Stimulated activated CD4-positive, alpha-beta T cell treated with anti-CD3 and anti-CD28 coated beads, TNF-alpha, amount 100 ng/mL, for 24 hours (primary cell): ENCODE measurements at regions not wholly inside any gene's neighbourhood (a gene's known extent, or its start where the extent isn't known, plus 50 kb on each side); places are given as distances from the start of the nearest gene placed in this dataset.

ENCODE experiments used
- DNase-seq, 3 experiments: peaks; one replicate each; pipeline ENCODE4 v3.0.0-alpha.2; 2020; ENCODE audit warnings: low read depth in 3 of 3

GRCh38 chr21:34192646-34193285 lies 119.4 kb downstream of the MRPS6 start:
- DNase-seq, result no peak

GRCh38 chr21:34195335-34195734 lies 122.0 kb downstream of the MRPS6 start:
- DNase-seq, result no peak

DNA sequence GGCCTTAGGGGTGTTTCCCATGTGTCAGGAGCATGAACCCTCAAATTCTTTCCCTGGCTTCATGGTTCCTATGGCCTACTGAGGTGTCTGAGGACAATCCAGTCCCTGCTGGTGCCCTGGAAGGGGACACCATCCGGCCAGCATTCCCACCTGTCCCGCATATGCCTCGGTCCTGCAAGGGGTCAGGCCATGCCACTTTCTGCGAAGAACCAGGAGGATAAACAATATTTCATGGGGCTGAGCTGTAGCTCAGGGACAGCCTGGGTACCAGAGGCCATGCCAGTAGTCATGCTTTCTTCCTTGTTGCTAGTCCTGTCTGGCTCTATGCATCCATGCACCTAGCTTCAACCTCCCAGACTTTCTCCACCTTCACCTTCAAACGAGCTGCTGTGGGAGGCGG lies 123.6 kb downstream of the MRPS6 start:
- DNase-seq, result no peak

DNA sequence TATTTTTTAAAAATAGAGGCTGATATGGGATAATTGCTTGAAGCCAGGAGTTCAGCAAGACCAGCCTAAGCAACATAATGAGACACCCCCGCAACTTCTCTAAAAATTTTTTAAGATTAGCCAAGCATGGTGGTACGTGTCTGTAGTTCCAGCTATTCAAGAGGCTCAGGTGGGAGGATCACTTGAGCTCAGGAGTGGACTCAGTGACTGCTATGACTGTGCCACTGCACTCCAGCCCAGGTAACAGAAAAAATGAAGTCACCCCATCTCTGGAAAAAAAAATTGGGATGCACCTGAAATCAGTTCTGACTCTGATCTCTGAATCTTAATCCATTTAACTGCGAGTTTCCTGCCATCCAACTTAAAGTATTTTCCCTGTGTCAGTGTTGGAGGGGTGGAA lies 124.2 kb downstream of the MRPS6 start:
- no peak for DNase-seq

DNA sequence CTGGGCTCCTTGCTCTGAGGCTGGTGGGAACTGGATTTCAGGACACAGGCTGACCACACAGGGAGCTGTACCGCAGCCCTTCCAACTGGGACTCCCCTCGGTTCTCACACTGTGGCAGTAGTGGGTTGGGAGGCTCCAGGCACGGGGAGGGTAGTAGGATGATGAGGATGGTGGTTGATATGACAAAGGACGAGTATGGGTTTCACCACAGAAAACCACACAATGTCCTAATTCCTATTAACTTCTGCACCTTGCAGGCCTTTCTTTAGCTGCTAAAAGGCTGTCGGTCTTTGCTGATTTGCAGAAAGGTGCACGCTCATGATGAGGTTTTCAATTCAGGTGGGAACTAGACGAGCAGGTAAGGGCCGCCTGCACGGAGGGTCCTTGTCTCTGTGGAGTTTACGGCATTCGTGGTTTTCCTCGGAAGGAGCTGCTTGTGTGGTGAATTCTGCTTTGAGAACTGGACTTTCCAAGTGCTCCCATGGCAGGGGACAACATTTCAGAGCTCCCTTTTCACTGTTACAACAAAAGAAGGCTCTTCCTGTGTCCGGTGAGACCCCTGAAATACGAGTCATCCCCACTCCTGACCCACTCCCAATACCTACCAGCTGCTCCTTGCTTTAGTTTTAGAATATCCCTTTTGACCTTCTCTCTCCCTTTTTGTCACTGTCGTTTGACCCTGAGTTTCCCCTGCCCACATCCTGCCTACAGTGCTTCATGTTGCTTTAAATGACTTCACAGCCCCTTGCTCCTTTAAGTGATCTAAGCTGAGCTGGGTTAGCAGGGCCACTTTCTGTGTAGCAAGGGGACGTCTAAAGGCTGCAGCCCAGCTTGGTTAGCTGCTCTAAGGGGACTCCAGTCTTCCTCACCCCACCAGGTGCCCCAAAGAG lies 125.1 kb downstream of the MRPS6 start:
- no peak for DNase-seq

- DNase-seq, result no peak
Measured at GRCh38 chr21:34199121-34199910, 125.9 kb downstream of the MRPS6 start.

DNA sequence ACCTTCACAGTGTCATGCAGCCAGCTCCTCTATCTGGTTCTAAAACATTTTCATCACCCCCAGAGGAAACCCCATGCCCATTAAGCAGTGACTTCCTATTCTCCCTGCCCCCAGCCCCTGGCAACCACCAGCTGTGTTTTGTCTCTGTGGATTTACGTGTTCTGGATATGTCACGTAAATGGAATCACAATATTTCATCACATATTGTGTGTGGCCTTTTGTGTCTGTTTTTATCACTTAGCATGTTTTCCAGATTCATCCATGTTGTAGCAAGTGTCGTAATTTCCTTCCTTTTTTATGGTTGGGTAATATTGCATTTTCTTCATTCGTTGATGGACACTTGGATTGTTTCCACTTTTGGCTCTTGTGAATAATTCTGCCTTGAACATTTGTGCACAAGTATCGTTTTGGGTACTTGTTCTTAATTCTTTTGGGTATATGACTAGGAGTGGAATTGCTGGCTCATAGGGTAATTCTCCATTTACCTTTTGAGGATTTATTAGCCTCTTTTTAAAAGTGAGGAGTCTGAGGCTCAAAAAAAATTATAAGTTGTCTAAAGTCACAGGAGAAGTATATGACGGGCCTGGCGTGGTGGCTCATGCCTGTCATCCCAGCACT lies 127.0 kb downstream of the MRPS6 start:
- no peak for DNase-seq

GRCh38 chr21:34201001-34201400 lies 127.6 kb downstream of the MRPS6 start:
- DNase-seq, result no peak

DNA sequence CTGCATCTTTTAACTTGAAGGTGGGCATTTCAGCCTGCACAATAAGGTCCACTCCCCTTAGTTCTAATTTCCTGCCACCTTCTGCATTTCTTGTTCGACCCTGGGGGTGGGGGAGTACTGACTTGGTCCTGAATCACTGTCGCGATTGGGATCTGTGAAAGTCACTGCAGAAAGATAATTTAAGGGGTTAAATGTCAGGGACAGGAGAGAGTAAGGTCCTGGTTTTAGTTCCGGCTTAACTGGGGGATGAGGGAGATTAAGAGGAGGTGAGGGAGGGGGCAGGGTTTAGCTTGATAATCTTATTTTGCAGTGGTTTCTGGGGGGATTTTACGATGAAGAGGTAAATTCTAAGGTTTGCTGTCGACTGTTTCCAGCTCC lies 128.1 kb downstream of the MRPS6 start:
- DNase-seq, result no peak

GRCh38 chr21:34202553-34203372 lies 129.4 kb downstream of the MRPS6 start:
- DNase-seq, result no peak

- no peak for DNase-seq
Measured at GRCh38 chr21:34203851-34204420, 130.6 kb downstream of the MRPS6 start.

DNA sequence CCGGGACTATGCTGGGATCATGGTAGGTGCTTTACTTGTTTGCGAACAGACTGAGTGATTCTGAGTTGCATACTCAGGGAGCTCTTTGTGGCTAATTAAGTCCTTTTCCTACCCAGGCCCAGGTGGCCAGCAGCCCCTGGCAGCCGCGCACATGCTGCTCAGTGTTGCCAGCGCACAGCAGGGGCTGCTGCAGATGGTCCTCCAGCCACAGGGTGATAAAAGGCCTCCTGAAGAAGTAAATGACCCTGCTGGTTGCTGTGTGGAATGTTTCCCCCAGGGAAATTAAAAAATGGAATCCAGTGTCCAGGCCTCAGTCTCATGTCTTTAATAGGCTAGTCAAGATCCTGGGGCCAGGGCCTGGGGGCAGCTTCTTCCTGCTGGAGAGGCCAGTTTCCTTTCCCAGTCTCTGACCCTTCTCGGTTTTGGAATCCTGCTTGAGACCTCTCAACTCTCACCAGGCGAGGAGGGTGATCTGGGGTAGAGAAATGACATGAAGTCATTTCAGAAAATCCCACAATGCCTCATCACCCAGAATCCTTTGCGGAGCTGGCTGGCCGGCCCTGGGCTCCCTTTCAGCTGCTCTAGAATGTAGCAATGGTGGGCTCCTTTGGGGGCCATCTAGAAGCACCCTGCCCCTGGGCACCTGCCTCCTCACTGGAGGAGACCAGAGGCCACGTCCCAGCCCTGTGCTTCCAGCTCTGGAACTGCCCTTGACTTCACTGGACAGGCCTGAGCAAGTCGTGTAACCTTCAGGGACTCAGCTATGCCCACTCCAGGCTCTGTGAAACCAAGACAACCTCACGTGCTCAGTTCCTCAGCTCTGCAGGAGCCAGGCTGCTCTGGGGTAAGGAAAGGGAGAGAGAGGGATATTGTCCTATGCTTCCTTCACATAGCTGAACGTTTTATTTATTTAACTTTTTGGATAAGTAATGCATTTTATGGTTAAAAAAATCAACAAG lies 131.4 kb downstream of the MRPS6 start:
- no peak for DNase-seq

GRCh38 chr21:34205811-34206571 lies 132.6 kb downstream of the MRPS6 start:
- DNase-seq, result no peak

- DNase-seq, result no peak
Measured at GRCh38 chr21:34213959-34214358, 140.6 kb downstream of the MRPS6 start.

- DNase-seq, result no peak
Measured at GRCh38 chr21:34215501-34215900, 142.1 kb downstream of the MRPS6 start.

GRCh38 chr21:34215911-34216717 lies 142.7 kb downstream of the MRPS6 start:
- DNase-seq, result no peak

- DNase-seq, result no peak
Measured at GRCh38 chr21:34216718-34217032, 143.3 kb downstream of the MRPS6 start.

- DNase-seq, result no peak
Measured at GRCh38 chr21:34217263-34217662, 143.9 kb downstream of the MRPS6 start.
